Astrocyte (in vitro differentiated cells and primary cell): ENCODE measurements at regions not wholly inside any gene's neighbourhood (a gene's known extent, or its start where the extent isn't known, plus 50 kb on each side); places are given as distances from the start of the nearest gene placed in this dataset.

Experiments used
- CTCF ChIP-seq: IDR thresholded peaks from 2 replicates; pipeline ENCODE4 v1.5.1; 2011; ENCODE audit warnings: low read depth, mild to moderate bottlenecking, inconsistent platforms, low read length, moderate library complexity; ENCODE audit not compliant: insufficient read depth
- EZH2 ChIP-seq: IDR thresholded peaks from 2 replicates; pipeline ENCODE4 v1.6.1; 2012; ENCODE audit warnings: mild to moderate bottlenecking, low read length, inconsistent platforms; ENCODE audit not compliant: insufficient read depth

GRCh38 chrX:122422547-122422946, 761.5 kb upstream of the GRIA3 start:
- TF ChIP-seq CTCF, result no peak
- TF ChIP-seq EZH2, result no peak
